B cell (primary cell): ENCODE measurements at regions not wholly inside any gene's neighbourhood (a gene's known extent, or its start where the extent isn't known, plus 50 kb on each side); places are given as distances from the start of the nearest gene placed in this dataset.

Experiments used
- ATAC-seq: fragments of 200-7000 bp; cut with Tn5 transposase; one replicate; pipeline ENCODE4 v1.10.0; 2021; ENCODE audit warnings: low read depth, mild to moderate bottlenecking, moderate number of reproducible peaks, moderate library complexity
- CTCF ChIA-PET: fragments of 350-600 bp; sonication (Branson Sonifier 250); formaldehyde crosslinking; loops from one replicate; lab custom pipeline; 2021; ENCODE audit warnings: antibody characterized with exemption, inconsistent platforms; lab: Charles Lee
- POLR2A ChIA-PET: fragments of 350-600 bp; sonication (Branson Sonifier 250); formaldehyde crosslinking; loops from one replicate; lab custom pipeline; 2021; ENCODE audit warnings: antibody characterized with exemption; lab: Charles Lee
- DNase-seq: peaks from one replicate; pipeline ENCODE4 v3.0.0; 2013
- H2AFZ ChIP-seq: 2 replicates; pipeline ENCODE4 v1.6.1; 2012; ENCODE audit warnings: mild to moderate bottlenecking, low read depth, low read length; ENCODE audit not compliant: insufficient read depth, poor library complexity, severe bottlenecking
- H3K27ac ChIP-seq, 2 donors: 1 replicate in 1 of 2; 2 replicates in 1 of 2; pipeline ENCODE4 v1.5.1; 2012 to 2013; ENCODE audit warnings: low read length in 2 of 2, mild to moderate bottlenecking in 2 of 2, moderate library complexity in 1 of 2
- H3K27me3 ChIP-seq, 4 experiments: fragments of 200-600 bp in 1 of 4; sonication (generic) in 1 of 4; replicated peaks in 1 of 4; 1 replicate in 2 of 4; 2 replicates in 2 of 4; pipeline versions ENCODE4 v1.6.1 to v1.7.0; 2013 to 2016; ENCODE audit warnings: low read length in 3 of 4, mild to moderate bottlenecking in 2 of 4, mixed read lengths in 1 of 4, moderate library complexity in 1 of 4; ENCODE audit not compliant: insufficient read depth in 4 of 4, control insufficient read depth in 3 of 4; ENCODE audit errors: control extremely low read depth in 1 of 4
- H3K36me3 ChIP-seq, 2 experiments: replicated peaks in 1 of 2; 1 replicate in 1 of 2; 2 replicates in 1 of 2; pipeline versions ENCODE4 v1.6.1 to v1.7.1; 2013; ENCODE audit warnings: low read length in 1 of 2; ENCODE audit not compliant: insufficient read depth in 2 of 2, control insufficient read depth in 1 of 2; ENCODE audit errors: control extremely low read depth in 1 of 2, extremely low read depth in 1 of 2
- H3K4me1 ChIP-seq, 2 donors: fragments of 200-600 bp in 1 of 2; sonication (generic) in 1 of 2; 1 replicate in 1 of 2; 2 replicates in 1 of 2; pipeline versions ENCODE4 v1.5.1 to v1.6.1; 2013 to 2017; ENCODE audit warnings: low read length in 2 of 2; ENCODE audit not compliant: control insufficient read depth in 2 of 2, insufficient read depth in 2 of 2
- H3K4me2 ChIP-seq: replicated peaks from 2 replicates; pipeline ENCODE3; 2012; ENCODE audit warnings: mild to moderate bottlenecking, low read depth, low read length; ENCODE audit not compliant: poor library complexity, severe bottlenecking
- H3K4me3 ChIP-seq, 5 experiments: fragments of 200-600 bp in 1 of 5; sonication (generic) in 1 of 5; 1 replicate in 3 of 5; 2 replicates in 2 of 5; pipeline versions ENCODE4 v1.5.1 to v1.7.0; 2011 to 2016; ENCODE audit warnings: low read length in 4 of 5, mild to moderate bottlenecking in 4 of 5, low read depth in 2 of 5, control low read depth in 1 of 5, moderate library complexity in 1 of 5; ENCODE audit not compliant: insufficient read depth in 1 of 5; ENCODE audit errors: control extremely low read depth in 1 of 5, extremely low read depth in 1 of 5
- H3K79me2 ChIP-seq: fragments of 200-600 bp; sonication (generic); one replicate; pipeline ENCODE4 v1.6.0; 2016; ENCODE audit warnings: low read length; ENCODE audit not compliant: control insufficient read depth, insufficient read depth
- H3K9ac ChIP-seq: fragments of 200-600 bp; sonication (generic); 2 replicates; pipeline ENCODE4 v1.6.1; 2017; ENCODE audit warnings: mild to moderate bottlenecking, low read length, moderate library complexity
- H3K9me3 ChIP-seq, 3 donors: one replicate each; pipeline versions ENCODE4 v1.6.1 to v1.7.1; 2013; ENCODE audit warnings: low read length in 2 of 3; ENCODE audit not compliant: control insufficient read depth in 2 of 3, insufficient read depth in 1 of 3; ENCODE audit errors: control extremely low read depth in 1 of 3
- H4K20me1 ChIP-seq: 2 replicates; pipeline ENCODE4 v1.6.0; 2012; ENCODE audit warnings: mild to moderate bottlenecking, low read length; ENCODE audit not compliant: insufficient read depth, control insufficient read depth, poor library complexity, severe bottlenecking
- H3K27ac Mint-ChIP-seq: one replicate; pipeline ENCODE4 v1.8.0; 2021; ENCODE audit warnings: mixed read lengths
- H3K27me3 Mint-ChIP-seq: one replicate; pipeline ENCODE4 v1.8.0; 2021; ENCODE audit warnings: mixed read lengths
- H3K4me1 Mint-ChIP-seq: one replicate; pipeline ENCODE4 v1.8.0; 2021; ENCODE audit warnings: mixed read lengths
- H3K4me3 Mint-ChIP-seq: one replicate; pipeline ENCODE4 v1.8.0; 2021; ENCODE audit warnings: mixed read lengths
- H3K9me3 Mint-ChIP-seq: one replicate; pipeline ENCODE4 v1.8.0; 2022; ENCODE audit warnings: mixed read lengths; ENCODE audit not compliant: insufficient read depth
- EZH2 ChIP-seq: IDR thresholded peaks from 2 replicates; pipeline ENCODE4 v1.6.1; 2012; ENCODE audit warnings: borderline replicate concordance, low read depth, mild to moderate bottlenecking, moderate library complexity, low read length; ENCODE audit not compliant: insufficient read depth, poor library complexity, severe bottlenecking
- WGBS: methylation state at CpG from one replicate; pipeline ENCODE4 v1.1.5; 2013; ENCODE audit warnings: missing lambda C conversion rate; ENCODE audit not compliant: insufficient coverage; 5-methylcytosine and 5-hydroxymethylcytosine counted together
- intact Hi-C: fragments of 100-400 bp; cut with micrococcal nuclease; formaldehyde crosslinking; loops from one replicate; pipeline ENCODE4 v1.10.0; 2022
- TF ChIP-seq, protein P1 (sequence below): fragments of 200-600 bp; IDR thresholded peaks from one replicate; pipeline ENCODE4 v1.8.0; 2022; ENCODE audit warnings: antibody characterized with exemption, mild to moderate bottlenecking

DNA sequence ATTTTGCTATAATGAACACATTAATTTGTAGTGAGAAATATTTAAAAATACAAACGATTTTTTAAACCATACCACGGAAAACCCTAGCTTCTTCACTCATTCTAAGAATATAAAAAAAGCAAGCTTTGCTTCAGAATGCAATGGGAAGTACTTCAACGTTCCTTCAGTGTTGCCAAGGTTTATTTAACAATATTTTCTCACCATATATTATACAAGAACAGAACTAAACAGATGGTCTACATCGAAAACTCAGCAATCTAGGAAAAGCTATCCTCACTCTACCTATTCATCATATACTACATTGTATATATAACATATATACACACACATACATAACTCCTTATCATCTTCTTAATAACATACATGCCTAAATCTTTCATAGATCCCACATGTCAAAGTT is 1047.4 kb downstream of the IGSF11 start:
- POLR2A ChIA-PET: no interaction called here
- Histone ChIP-seq H3K9ac (no peak overlapping the region), H3K36me3 (no peaks in the 10 kb centered on the region), H3K4me2 (no peak overlapping the region), H4K20me1 (no peaks in the 10 kb centered on the region), H3K79me2 (no peaks in the 10 kb centered on the region), H2AFZ (no peak overlapping the region), H3K4me3 (no peak overlapping the region), H3K9me3 (no peaks in the 10 kb centered on the region), H3K27me3 (no peaks in the 10 kb centered on the region), H3K4me1 (no peaks in the 10 kb centered on the region), H3K27ac (no peak overlapping the region)
- no peak overlapping the region for H3K4me3 Mint-ChIP-seq
- 60% methylated on average over 1 of the region's 4 CpGs for WGBS
- H3K27ac Mint-ChIP-seq: no peak overlapping the region
- no peak for TF ChIP-seq EZH2
- TF ChIP-seq, protein P1, sequence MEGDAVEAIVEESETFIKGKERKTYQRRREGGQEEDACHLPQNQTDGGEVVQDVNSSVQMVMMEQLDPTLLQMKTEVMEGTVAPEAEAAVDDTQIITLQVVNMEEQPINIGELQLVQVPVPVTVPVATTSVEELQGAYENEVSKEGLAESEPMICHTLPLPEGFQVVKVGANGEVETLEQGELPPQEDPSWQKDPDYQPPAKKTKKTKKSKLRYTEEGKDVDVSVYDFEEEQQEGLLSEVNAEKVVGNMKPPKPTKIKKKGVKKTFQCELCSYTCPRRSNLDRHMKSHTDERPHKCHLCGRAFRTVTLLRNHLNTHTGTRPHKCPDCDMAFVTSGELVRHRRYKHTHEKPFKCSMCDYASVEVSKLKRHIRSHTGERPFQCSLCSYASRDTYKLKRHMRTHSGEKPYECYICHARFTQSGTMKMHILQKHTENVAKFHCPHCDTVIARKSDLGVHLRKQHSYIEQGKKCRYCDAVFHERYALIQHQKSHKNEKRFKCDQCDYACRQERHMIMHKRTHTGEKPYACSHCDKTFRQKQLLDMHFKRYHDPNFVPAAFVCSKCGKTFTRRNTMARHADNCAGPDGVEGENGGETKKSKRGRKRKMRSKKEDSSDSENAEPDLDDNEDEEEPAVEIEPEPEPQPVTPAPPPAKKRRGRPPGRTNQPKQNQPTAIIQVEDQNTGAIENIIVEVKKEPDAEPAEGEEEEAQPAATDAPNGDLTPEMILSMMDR: no peak
- H3K4me1 Mint-ChIP-seq: no peaks in the 10 kb centered on the region
- intact Hi-C loops: no loop called here
- H3K27me3 Mint-ChIP-seq: no peaks in the 10 kb centered on the region
- ATAC-seq: no peak
- DNase-seq: no peak
- CTCF ChIA-PET: no interaction called here
- no peaks in the 10 kb centered on the region for H3K9me3 Mint-ChIP-seq

DNA sequence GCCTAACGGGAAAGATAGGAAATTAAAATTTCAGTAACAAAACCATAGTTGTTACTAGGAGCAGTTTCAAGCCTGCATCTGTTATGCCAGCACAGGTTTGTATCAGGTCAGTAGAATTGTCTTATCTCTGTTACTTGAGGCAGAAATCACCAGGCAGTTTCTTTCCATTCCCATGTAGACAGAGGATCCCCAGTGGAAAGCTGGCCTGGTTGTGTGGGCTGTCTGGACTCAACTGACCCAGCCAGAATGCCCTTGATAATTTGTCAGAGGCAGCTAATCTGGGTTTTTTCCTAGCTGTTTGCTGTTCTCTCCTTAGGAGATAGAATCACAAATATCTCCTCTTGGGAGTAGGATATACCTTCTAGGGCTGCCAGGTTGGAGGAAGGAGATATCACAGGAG is 1044.7 kb downstream of the IGSF11 start:
- Histone ChIP-seq H3K36me3 (no peaks in the 10 kb centered on the region), H3K4me1 (no peaks in the 10 kb centered on the region), H3K4me2 (no peak overlapping the region), H3K9ac (no peak overlapping the region), H3K79me2 (no peaks in the 10 kb centered on the region), H4K20me1 (no peaks in the 10 kb centered on the region), H3K9me3 (no peaks in the 10 kb centered on the region), H3K27me3 (peaks cover 0 to 4% (median 0%) of the 10 kb centered on the region in 4 experiments), H3K4me3 (no peak overlapping the region), H3K27ac (no peak overlapping the region), H2AFZ (no peak overlapping the region)
- no peaks in the 10 kb centered on the region for H3K9me3 Mint-ChIP-seq
- H3K27ac Mint-ChIP-seq: no peak overlapping the region
- no peak for ATAC-seq
- CTCF ChIA-PET: no interaction called here
- TF ChIP-seq, protein P1: no peak
- TF ChIP-seq EZH2: no peak
- no peaks in the 10 kb centered on the region for H3K27me3 Mint-ChIP-seq
- no CpG with 5 or more reads among the region's 1 CpG for WGBS
- POLR2A ChIA-PET: no interaction called here
- H3K4me3 Mint-ChIP-seq: no peak overlapping the region
- H3K4me1 Mint-ChIP-seq: no peaks in the 10 kb centered on the region
- intact Hi-C loops: no loop called here
- no peak for DNase-seq
